Uterus (tissue), 2 donors: ENCODE measurements at regions not wholly inside any gene's neighbourhood (a gene's known extent, or its start where the extent isn't known, plus 50 kb on each side); places are given as distances from the start of the nearest gene placed in this dataset.

Experiments used
- CTCF ChIP-seq, 4 experiments: fragments of 200-600 bp in 2 of 4; fragments of 450-650 bp in 2 of 4; sonication (generic) in 2 of 4; IDR thresholded peaks; one replicate each; pipeline ENCODE4 v1.5.1; 2016 to 2019; ENCODE audit warnings: antibody characterized with exemption in 4 of 4, mild to moderate bottlenecking in 2 of 4, moderate library complexity in 1 of 4
- POLR2A ChIP-seq, 2 donors: fragments of 450-650 bp; IDR thresholded peaks; one replicate each; pipeline ENCODE4 v1.6.1; 2016; ENCODE audit warnings: antibody characterized with exemption in 2 of 2, mild to moderate bottlenecking in 1 of 2, moderate library complexity in 1 of 2

- no peak for TF ChIP-seq CTCF (IDR thresholded peaks at IDR 0.05)
- TF ChIP-seq POLR2A (IDR thresholded peaks at IDR 0.05): no peak
Measured at GRCh38 chr13:71378961-71379905, 487.8 kb downstream of the DACH1 start.
